ENCODE measurements at regions not wholly inside any gene's neighbourhood (a gene's known extent, or its start where the extent isn't known, plus 50 kb on each side); places are given as distances from the start of the nearest gene placed in this dataset.

DNA sequence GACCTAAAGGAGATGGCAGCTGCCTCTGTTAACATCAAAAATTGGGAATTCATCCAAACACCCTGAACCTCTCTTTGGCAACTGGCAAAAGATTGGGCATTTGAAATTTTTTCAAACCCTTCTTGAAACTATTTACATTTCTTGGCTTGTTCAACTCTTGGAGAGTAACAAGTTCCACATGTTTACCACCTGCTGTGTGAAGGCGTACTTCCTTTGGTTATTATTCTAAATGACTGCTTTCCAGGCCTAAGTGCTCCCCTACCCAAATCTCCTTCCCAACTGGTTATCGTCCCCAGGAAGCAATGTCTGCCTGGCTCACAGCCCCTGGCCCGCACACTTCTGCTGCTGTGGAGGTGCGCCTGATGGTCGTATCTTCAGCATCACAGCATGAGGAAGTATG is 422.7 kb downstream of the DMAC1 start:
- no peak for DNase-seq
- Mint-ChIP-seq H3K9me3 (no peaks in the 10 kb centered on the region), H3K4me3 (no peak overlapping the region), H3K27me3 (peaks cover 6% of the 10 kb centered on the region), H3K27ac (no peak overlapping the region), H3K4me1 (no peaks in the 10 kb centered on the region), H3K36me3 (ENCODE audit: low read depth) (no peaks in the 10 kb centered on the region)
- ChIA-PET CTCF (no interaction called here), POLR2A (no interaction called here)

DNA sequence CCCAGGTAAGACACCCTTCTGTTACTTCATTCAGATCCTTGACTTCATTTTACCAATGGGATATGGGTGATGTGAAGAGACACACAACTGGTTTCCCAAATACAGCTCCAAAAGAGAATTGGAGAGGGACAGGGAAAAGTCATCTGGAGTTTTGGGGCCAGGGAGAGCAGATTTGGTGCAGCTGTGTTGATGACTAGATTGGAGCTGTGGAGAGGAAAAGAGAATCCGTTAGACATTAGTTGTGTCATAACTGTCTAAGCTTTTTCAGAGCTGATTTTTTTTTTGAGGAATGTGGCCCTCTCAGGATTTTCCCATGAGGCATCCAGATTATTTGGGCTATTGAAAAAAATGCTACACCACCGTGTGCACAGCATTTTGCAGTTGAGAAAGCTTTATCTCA is 423.4 kb downstream of the DMAC1 start:
- POLR2A ChIA-PET, result no interaction called here
- no peak for DNase-seq
- H3K27ac Mint-ChIP-seq, result no peak overlapping the region
- CTCF ChIA-PET, result no interaction called here
- H3K27me3 Mint-ChIP-seq, result peaks cover 6% of the 10 kb centered on the region
- no peaks in the 10 kb centered on the region for H3K4me1 Mint-ChIP-seq
- no peaks in the 10 kb centered on the region for H3K9me3 Mint-ChIP-seq
- no peaks in the 10 kb centered on the region for H3K36me3 Mint-ChIP-seq (ENCODE audit: low read depth)
- no peak overlapping the region for H3K4me3 Mint-ChIP-seq

DNA sequence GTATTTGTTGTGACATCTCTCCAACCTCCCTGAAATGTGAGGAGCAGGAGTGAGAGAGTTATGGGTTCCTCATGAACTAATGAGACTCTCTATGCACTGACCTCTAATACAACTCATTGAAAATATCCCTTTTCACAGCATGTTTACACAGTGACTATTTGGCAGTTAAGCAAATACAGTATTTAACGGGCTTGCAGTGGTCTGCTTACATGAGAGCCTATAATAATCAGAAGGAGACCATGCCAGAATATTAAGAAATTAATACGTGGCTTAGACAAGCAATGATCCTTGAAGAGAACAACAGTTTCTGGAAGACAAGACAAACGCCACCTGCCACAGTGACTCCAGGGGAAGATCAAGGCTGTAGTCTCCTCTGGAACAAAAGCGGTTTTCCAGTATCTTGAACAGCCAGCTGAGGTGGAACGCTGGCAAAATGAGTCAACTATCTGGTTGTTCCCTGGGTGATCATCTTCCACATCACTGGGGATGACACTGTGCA is 424.5 kb downstream of the DMAC1 start:
- H3K27me3 Mint-ChIP-seq, result peaks cover 6% of the 10 kb centered on the region
- H3K36me3 Mint-ChIP-seq (ENCODE audit: low read depth), result no peaks in the 10 kb centered on the region
- ChIA-PET POLR2A (no interaction called here), CTCF (no interaction called here)
- no peak overlapping the region for H3K4me3 Mint-ChIP-seq
- H3K4me1 Mint-ChIP-seq, result no peaks in the 10 kb centered on the region
- no peak for DNase-seq
- H3K9me3 Mint-ChIP-seq, result no peaks in the 10 kb centered on the region
- no peak overlapping the region for H3K27ac Mint-ChIP-seq

DNA sequence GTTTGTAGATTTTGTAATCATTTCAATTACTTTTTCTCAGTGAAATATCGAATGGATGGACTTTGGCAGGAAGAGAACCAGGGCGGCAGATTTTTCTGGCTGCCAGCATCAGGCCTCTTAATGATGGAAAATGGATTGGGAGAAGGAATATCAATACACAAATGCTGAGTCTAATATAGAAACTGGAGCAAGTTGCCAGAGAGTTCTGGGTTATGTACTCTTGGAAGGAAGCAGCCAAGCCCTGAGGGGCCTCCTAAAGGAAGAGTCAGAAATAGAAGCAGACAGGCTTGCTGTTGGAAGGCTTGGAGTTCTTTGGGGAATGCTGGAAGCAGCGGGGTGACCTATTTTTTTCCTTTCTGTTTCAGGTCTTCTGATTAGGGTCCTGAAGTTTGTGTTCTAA is 428.6 kb downstream of the DMAC1 start:
- Mint-ChIP-seq H3K27ac (no peak overlapping the region), H3K9me3 (no peaks in the 10 kb centered on the region), H3K36me3 (ENCODE audit: low read depth) (no peaks in the 10 kb centered on the region), H3K4me1 (no peaks in the 10 kb centered on the region), H3K4me3 (no peak overlapping the region), H3K27me3 (peaks cover 11% of the 10 kb centered on the region)
- DNase-seq, result no peak
- ChIA-PET POLR2A (no interaction called here), CTCF (no interaction called here)

DNA sequence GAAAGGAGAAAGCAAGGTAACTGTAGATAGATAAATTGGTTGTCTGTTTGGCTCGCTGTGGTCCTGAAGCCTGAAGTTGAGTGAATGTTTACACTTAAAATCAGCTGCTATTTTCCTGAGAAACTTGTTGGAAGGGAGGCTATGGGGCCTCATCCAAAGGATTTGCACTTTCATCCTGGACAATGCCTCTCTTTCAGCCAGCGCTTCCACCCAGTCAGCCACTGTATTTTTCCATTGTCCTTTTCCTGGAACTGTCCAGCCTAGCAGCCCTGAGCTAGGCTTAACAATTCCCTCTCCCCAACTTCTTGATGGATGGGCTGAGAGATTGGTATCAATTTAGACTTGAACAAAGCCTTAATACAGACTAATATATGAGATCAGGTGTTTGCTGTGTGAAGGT is 429.2 kb downstream of the DMAC1 start:
- Mint-ChIP-seq H3K36me3 (ENCODE audit: low read depth) (no peaks in the 10 kb centered on the region), H3K4me3 (no peak overlapping the region), H3K4me1 (no peaks in the 10 kb centered on the region), H3K9me3 (no peaks in the 10 kb centered on the region), H3K27me3 (peaks cover 11% of the 10 kb centered on the region), H3K27ac (no peak overlapping the region)
- ChIA-PET CTCF (no interaction called here), POLR2A (no interaction called here)
- no peak for DNase-seq

DNA sequence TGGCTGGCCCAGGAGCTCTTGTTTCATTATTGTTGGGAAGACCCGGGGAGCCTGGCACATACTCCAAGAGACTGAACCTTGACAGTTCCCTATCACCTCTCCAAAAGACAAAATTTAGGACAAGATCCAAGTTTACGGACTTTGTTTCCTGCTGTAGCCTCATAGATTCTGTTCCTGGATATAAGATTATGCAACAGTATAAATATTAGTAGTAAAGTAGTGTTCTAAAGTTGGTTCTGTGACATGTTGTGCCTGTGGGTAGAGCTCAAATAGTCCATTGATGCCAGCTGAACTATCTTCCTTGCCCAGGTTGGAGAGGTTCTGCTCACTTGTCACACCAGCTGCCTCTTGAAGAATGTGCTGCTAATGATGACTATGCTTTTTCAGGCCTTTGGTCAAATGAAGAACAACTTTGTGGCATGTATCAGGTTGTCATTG is 430.2 kb downstream of the DMAC1 start:
- Mint-ChIP-seq H3K27ac (no peak overlapping the region), H3K27me3 (peaks cover 9% of the 10 kb centered on the region), H3K36me3 (ENCODE audit: low read depth) (no peaks in the 10 kb centered on the region), H3K9me3 (no peaks in the 10 kb centered on the region), H3K4me1 (no peaks in the 10 kb centered on the region), H3K4me3 (no peak overlapping the region)
- DNase-seq, result no peak
- ChIA-PET POLR2A (no interaction called here), CTCF (no interaction called here)

DNA sequence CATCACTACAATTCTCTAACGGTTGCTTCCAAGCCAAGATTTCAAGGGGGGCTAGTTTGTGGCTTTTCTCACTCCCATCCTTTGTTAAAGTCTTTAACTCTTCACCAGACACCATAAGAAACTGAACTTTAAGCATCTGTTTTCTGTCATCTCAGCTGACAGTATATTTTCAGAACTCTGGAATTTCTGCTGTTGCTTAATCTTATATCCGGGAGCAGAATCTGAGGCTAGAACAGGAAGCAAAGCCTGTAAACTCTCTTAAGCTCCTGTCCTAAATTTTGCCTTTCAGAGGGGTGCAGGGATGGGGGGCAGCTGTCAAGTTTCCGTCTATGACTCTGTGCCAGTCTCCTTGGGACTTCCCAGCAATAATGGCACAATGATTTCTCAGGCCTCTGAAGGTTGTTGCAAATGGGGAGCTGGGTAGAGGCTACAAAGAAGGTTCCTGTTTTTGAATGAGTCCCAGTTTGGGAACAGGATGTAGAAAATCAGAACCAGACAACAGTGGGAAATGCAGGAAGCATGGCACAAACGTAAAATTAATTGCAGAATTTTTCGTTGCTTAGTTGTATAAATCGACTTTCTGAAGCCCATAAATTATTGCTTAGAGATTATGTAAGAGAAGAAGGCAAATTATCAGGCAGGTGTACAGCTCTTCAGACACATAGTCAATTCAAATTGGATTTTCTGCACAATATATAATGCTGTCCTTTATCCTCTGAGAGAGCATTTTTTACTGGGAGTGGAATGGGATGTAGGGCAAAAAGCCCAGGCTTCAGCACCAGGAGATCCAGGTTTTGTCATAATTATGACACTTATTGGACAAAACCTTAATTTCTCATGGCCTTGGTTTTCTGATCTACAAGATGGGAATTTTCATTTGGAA is 430.9 kb downstream of the DMAC1 start:
- no peaks in the 10 kb centered on the region for H3K36me3 Mint-ChIP-seq (ENCODE audit: low read depth)
- ChIA-PET POLR2A (no interaction called here), CTCF (no interaction called here)

DNA sequence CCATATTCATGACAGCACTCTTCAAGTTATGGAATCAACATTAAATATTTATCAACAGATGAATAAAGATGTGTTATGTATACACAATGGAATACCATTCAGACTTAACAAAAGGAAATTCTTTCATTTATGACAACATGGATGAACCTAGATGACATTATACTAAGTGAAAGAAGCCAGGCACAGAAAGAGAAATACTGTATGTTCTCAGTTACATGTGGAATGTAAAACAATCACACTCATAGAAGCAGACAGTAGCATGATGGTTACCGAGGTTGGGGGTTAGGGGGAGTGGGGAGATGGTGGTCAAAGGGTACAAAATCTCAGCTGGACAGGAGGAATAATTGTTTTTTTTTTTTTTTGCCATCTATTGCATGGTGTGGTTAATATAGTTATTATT is 431.9 kb downstream of the DMAC1 start:
- Mint-ChIP-seq H3K36me3 (ENCODE audit: low read depth) (no peaks in the 10 kb centered on the region), H3K4me1 (no peaks in the 10 kb centered on the region), H3K27me3 (peaks cover 9% of the 10 kb centered on the region), H3K9me3 (no peaks in the 10 kb centered on the region), H3K27ac (no peak overlapping the region), H3K4me3 (no peak overlapping the region)
- DNase-seq, result no peak
- ChIA-PET CTCF (no interaction called here), POLR2A (no interaction called here)

More for the DNA sequence above, 430.9 kb downstream of the DMAC1 start:
- no peak for DNase-seq
- no peaks in the 10 kb centered on the region for H3K9me3 Mint-ChIP-seq
- H3K4me1 Mint-ChIP-seq, result no peaks in the 10 kb centered on the region
- H3K27ac Mint-ChIP-seq, result no peak overlapping the region
- H3K27me3 Mint-ChIP-seq, result peaks cover 9% of the 10 kb centered on the region
- H3K4me3 Mint-ChIP-seq, result no peak overlapping the region

DNA sequence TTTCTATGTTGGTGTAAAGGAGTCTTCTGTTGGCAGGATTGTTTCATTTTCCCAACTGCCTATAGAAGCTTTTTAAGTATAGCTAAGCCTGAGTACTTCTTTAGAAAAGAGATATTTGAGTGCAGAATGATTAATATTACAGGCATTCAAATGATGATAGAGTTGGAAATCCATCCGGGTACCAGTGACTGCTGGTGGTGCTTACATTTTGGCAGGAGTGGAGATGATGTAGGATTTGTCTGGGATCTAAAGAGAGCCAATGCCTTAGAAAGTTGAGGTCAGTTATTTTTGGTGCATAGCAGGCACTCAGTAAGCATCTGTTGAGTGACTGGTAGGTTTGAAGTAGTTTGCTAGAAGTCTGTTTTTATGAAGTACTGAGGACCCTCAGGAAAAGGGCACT is 433.5 kb downstream of the DMAC1 start:
- Mint-ChIP-seq H3K27me3 (peaks cover 9% of the 10 kb centered on the region), H3K36me3 (ENCODE audit: low read depth) (no peaks in the 10 kb centered on the region), H3K9me3 (no peaks in the 10 kb centered on the region), H3K4me1 (no peaks in the 10 kb centered on the region), H3K4me3 (no peak overlapping the region), H3K27ac (no peak overlapping the region)
- DNase-seq, result no peak
- ChIA-PET CTCF (interaction anchor here (0.7 kb wide), 1 partner anchor 97 kb away, joined by 3 read pairs; no protein-coding TSS in a partner anchor), POLR2A (no interaction called here)

DNA sequence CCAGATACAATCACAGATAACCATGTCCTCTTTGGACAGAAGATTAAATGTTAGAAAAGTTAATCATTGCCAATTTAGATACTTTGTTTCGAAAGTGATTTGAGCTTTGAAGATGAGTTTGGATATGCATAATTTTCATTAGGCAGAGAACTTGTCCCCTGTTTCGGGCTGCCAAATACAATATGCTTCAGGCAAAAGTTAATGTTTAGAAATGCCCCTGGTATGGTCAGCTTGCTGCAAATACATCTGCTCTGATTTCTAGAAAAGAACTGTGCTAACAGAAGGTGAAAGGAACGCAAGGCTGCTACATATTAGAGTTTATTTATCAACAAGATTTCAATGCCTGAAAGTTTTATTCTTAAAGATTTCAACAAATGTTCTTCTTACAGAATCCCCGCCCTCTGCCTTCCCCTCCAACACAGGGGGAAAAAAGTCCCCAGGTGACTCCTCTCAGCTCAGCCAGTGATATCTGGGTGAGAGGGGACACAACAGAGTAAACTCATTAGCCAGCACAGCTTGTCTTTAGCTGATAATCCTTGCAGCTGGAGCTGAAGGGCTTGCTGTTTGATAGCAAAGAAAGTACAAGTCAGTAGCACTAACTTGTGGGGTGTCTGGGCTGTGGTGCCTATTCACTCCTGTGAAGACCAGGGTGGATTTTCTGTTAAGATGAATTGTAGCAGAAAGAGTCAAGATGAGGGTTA is 435.7 kb downstream of the DMAC1 start:
- CTCF ChIA-PET, result no interaction called here
- H3K27me3 Mint-ChIP-seq, result peaks cover 9% of the 10 kb centered on the region
- POLR2A ChIA-PET, result no interaction called here
- no peak overlapping the region for H3K4me3 Mint-ChIP-seq
- H3K27ac Mint-ChIP-seq, result no peak overlapping the region
- H3K9me3 Mint-ChIP-seq, result no peaks in the 10 kb centered on the region
- no peaks in the 10 kb centered on the region for H3K4me1 Mint-ChIP-seq
- DNase-seq, result no peak
- H3K36me3 Mint-ChIP-seq (ENCODE audit: low read depth), result no peaks in the 10 kb centered on the region

DNA sequence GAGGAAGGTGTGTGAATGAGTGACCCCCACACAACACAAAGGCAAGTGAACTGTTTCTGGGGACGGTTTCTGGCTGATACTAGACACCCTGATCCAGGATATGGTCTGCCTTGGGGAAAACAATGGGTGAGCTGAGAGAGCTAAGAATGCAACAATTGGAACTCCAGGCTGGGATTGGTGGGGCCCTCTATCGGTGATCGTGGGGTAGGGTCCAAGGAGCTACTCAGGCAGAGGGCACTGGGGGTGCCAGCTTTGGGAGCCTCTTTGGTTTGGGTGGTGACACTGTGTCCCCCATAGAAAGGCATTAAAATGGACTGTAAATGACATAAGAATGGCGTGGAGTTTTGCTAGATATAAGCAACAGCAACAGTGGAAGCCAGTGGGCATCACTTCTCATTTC is 439.1 kb downstream of the DMAC1 start:
- H3K36me3 Mint-ChIP-seq (ENCODE audit: low read depth), result no peaks in the 10 kb centered on the region
- no peaks in the 10 kb centered on the region for H3K4me1 Mint-ChIP-seq
- H3K27me3 Mint-ChIP-seq, result peaks cover 12% of the 10 kb centered on the region
- no peaks in the 10 kb centered on the region for H3K9me3 Mint-ChIP-seq
- no peak for DNase-seq
- H3K4me3 Mint-ChIP-seq, result no peak overlapping the region
- POLR2A ChIA-PET, result no interaction called here
- CTCF ChIA-PET, result no interaction called here
- no peak overlapping the region for H3K27ac Mint-ChIP-seq

DNA sequence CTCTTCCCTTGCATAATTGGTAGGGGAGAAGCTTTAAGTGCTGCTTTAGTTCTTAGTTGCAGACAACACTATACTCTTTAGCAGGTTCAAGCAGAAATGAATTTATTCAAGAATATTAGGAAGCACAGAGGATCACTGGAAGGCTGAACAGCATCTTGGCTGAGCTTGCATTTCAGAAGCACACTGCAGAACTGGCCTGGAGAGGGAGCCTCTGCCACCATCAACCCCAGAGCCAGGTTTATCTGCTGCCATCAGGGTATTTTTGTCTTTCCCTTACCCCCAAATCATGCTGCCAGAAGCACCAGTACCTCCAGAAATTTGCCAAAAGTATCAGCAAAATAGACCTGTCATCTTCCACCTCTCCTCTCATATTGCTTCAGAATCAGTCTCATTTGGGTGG is 440.7 kb downstream of the DMAC1 start:
- no peak overlapping the region for H3K4me3 Mint-ChIP-seq
- H3K27me3 Mint-ChIP-seq, result peaks cover 19% of the 10 kb centered on the region
- ChIA-PET POLR2A (no interaction called here), CTCF (no interaction called here)
- no peak overlapping the region for H3K27ac Mint-ChIP-seq
- H3K36me3 Mint-ChIP-seq (ENCODE audit: low read depth), result no peaks in the 10 kb centered on the region
- DNase-seq, result no peak
- H3K9me3 Mint-ChIP-seq, result no peaks in the 10 kb centered on the region
- no peaks in the 10 kb centered on the region for H3K4me1 Mint-ChIP-seq

DNA sequence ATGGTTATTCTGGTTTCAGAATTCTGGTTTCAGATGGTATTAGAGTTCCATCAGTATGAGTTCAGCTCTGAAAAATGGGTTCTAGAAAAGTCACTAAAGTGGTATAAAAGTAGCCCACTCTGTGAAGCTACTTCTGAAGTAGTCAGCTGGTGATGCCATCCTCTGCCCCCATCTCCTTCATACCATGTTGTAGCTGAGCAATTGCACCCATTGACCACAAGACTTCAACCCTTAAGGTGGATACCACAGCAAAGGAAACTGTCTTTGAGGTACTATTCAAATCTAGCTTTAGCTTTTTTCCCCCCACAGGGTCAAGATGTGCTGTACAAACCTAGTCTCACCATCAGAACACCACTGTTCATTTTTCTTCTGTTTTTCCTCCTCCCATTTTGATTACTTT is 444.9 kb downstream of the DMAC1 start:
- Mint-ChIP-seq H3K9me3 (no peaks in the 10 kb centered on the region), H3K4me3 (no peak overlapping the region), H3K4me1 (no peaks in the 10 kb centered on the region), H3K27ac (no peak overlapping the region), H3K27me3 (peaks cover 30% of the 10 kb centered on the region), H3K36me3 (ENCODE audit: low read depth) (no peaks in the 10 kb centered on the region)
- CTCF ChIA-PET, result no interaction called here
- DNase-seq, result no peak
- POLR2A ChIA-PET, result no interaction called here

DNA sequence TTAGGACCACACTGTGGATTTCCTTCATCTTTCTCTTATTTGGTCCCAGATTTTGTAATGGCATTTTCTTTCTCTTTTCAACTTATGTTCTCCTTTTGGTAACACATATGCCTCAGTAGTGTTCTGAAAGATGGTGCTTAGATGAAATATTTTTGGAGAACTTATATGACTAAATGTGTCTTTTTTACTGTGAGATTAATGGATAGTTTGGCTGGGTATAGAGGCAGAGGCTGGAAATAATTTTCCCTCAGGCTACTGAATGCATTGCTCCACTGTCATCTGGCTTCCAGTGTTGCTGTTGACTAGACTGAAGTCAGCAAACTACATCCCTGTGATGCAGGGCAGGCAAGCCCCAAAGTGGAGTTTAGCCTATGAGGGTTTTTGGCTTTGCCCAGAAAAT is 450.9 kb downstream of the DMAC1 start:
- ChIA-PET CTCF (no interaction called here), POLR2A (no interaction called here)
- DNase-seq, result no peak
- no peaks in the 10 kb centered on the region for H3K36me3 Mint-ChIP-seq (ENCODE audit: low read depth)
- H3K9me3 Mint-ChIP-seq, result peaks cover 5% of the 10 kb centered on the region
- H3K27me3 Mint-ChIP-seq, result peaks cover 16% of the 10 kb centered on the region
- no peak overlapping the region for H3K27ac Mint-ChIP-seq
- H3K4me3 Mint-ChIP-seq, result no peak overlapping the region
- no peaks in the 10 kb centered on the region for H3K4me1 Mint-ChIP-seq
